Spleen (tissue), 11 donors: ENCODE measurements at regions not wholly inside any gene's neighbourhood (a gene's known extent, or its start where the extent isn't known, plus 50 kb on each side); places are given as distances from the start of the nearest gene placed in this dataset.

Source experiments
- DNase-seq: peaks from one replicate; pipeline ENCODE4 v3.0.0-alpha.2; 2020
- H3K27ac ChIP-seq, 8 donors: fragments of 200-600 bp; sonication (generic) in 7 of 8; 1 replicate in 4 of 8; 2 replicates in 4 of 8; pipeline versions ENCODE4 v1.5.0 to v1.8.0; 2016 to 2021; ENCODE audit warnings: inconsistent platforms in 4 of 8, mild to moderate bottlenecking in 4 of 8, moderate library complexity in 1 of 8
- H3K27me3 ChIP-seq, 7 donors: fragments of 200-600 bp; sonication (generic) in 6 of 7; replicated peaks in 1 of 7; 1 replicate in 4 of 7; 2 replicates in 3 of 7; pipeline versions ENCODE4 v1.5.0 to v1.8.0; 2016 to 2021; ENCODE audit warnings: inconsistent platforms in 3 of 7, mild to moderate bottlenecking in 1 of 7
- H3K36me3 ChIP-seq, 6 donors: fragments of 200-600 bp; sonication (generic) in 5 of 6; 1 replicate in 4 of 6; 2 replicates in 2 of 6; pipeline versions ENCODE4 v1.5.0 to v1.8.0; 2016 to 2021; ENCODE audit warnings: inconsistent platforms in 2 of 6
- H3K4me1 ChIP-seq, 6 donors: fragments of 200-600 bp; sonication (generic) in 5 of 6; 1 replicate in 3 of 6; 2 replicates in 3 of 6; pipeline versions ENCODE4 v1.5.0 to v1.8.0; 2016 to 2021; ENCODE audit warnings: inconsistent platforms in 3 of 6
- H3K4me3 ChIP-seq, 8 donors: fragments of 200-600 bp; sonication (generic) in 7 of 8; 1 replicate in 4 of 8; 2 replicates in 4 of 8; pipeline versions ENCODE4 v1.5.0 to v1.8.0; 2016 to 2021; ENCODE audit warnings: inconsistent platforms in 4 of 8, mild to moderate bottlenecking in 4 of 8, moderate library complexity in 2 of 8
- H3K9me3 ChIP-seq, 8 donors: fragments of 200-600 bp; sonication (generic) in 7 of 8; 1 replicate in 4 of 8; 2 replicates in 4 of 8; pipeline versions ENCODE4 v1.5.0 to v1.8.0; 2016 to 2021; ENCODE audit warnings: inconsistent platforms in 4 of 8
- POLR2A ChIP-seq, 3 donors: fragments of 450-650 bp; IDR thresholded peaks; one replicate each; pipeline ENCODE4 v1.5.1; 2017; ENCODE audit warnings: antibody characterized with exemption in 3 of 3, mild to moderate bottlenecking in 1 of 3
- POLR2AphosphoS5 ChIP-seq, 3 donors: sonication (generic); formaldehyde crosslinking; IDR thresholded peaks; one replicate each; pipeline ENCODE4 v1.5.1; 2017; ENCODE audit warnings: antibody characterized with exemption in 3 of 3
- WGBS, 5 donors: extraction: QIAGEN DNeasy Blood & Tissue Kit in 3 of 5; methylation state at CpG; one replicate each; pipeline versions ENCODE4 v1.1.5 to v1.1.7; 2013 to 2018; 5-methylcytosine and 5-hydroxymethylcytosine counted together
- intact Hi-C: fragments of 100-400 bp; cut with DNase I; formaldehyde crosslinking; loops from one replicate; pipeline ENCODE4 v1.15.0; 2023; ENCODE audit warnings: low total_unique reads
- TF ChIP-seq, protein P1 (sequence below), 11 experiments: fragments of 200-600 bp in 7 of 11; fragments of 450-650 bp in 4 of 11; sonication (generic) in 4 of 11; IDR thresholded peaks in 8 of 11; conservative IDR thresholded peaks in 3 of 11; 1 replicate in 7 of 11; 2 replicates in 4 of 11; pipeline versions ENCODE4 v1.4.0 to v1.8.0; 2016 to 2021; ENCODE audit warnings: antibody characterized with exemption in 11 of 11, inconsistent platforms in 4 of 11, mild to moderate bottlenecking in 1 of 11
- donor health status: healthy with polysubstance abuse.
- donor health status: DM: no; HTN: no; CAD: no; lungs with moderate emphysema.
- donor health status: DM: no; HTN: no; CAD: no.
- donor health status: Bipolar disorder and iron deficiency.
- donor health status: healthy.
- donor health status: DM: no; HTN: no; CAD: no.
- donor health status: DM: yes; HTN: yes; CAD: no.

DNA sequence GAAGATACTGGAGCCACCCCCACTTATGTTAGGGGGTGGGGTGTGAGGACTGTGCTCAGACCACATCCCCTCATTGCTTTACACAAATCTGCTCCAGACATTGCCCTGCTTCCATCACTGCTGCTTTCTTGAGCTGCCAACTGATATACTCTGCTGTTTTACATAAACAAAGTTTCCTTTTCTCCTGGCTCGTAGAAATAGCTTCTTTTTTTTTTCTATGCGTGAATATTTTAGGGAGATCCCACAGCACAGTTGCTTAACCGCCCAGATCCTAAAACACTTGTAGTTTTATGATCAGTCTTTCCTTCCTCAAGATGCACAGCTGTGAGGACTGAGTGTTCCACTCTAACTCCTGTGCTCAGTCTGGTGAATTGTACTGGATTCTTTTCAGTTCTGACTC is 768.4 kb downstream of the PCDH18 start:
- WGBS, 5 donors: 72 to 81% (median 77%) methylated on average over 3 of the region's 3 CpGs
- TF ChIP-seq POLR2A (IDR thresholded peaks at IDR 0.05) (no peak), POLR2AphosphoS5 (IDR thresholded peaks at IDR 0.05) (no peak)
- TF ChIP-seq, protein P1, sequence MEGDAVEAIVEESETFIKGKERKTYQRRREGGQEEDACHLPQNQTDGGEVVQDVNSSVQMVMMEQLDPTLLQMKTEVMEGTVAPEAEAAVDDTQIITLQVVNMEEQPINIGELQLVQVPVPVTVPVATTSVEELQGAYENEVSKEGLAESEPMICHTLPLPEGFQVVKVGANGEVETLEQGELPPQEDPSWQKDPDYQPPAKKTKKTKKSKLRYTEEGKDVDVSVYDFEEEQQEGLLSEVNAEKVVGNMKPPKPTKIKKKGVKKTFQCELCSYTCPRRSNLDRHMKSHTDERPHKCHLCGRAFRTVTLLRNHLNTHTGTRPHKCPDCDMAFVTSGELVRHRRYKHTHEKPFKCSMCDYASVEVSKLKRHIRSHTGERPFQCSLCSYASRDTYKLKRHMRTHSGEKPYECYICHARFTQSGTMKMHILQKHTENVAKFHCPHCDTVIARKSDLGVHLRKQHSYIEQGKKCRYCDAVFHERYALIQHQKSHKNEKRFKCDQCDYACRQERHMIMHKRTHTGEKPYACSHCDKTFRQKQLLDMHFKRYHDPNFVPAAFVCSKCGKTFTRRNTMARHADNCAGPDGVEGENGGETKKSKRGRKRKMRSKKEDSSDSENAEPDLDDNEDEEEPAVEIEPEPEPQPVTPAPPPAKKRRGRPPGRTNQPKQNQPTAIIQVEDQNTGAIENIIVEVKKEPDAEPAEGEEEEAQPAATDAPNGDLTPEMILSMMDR (IDR thresholded peaks at IDR 0.05 in 8 of 11, conservative IDR thresholded peaks at IDR 0.05 in 3 of 11): no peak
- Histone ChIP-seq H3K27ac (no peak overlapping the region), H3K9me3 (no peaks in the 10 kb centered on the region), H3K36me3 (no peaks in the 10 kb centered on the region), H3K27me3 (no peaks in the 10 kb centered on the region), H3K4me3 (no peak overlapping the region), H3K4me1 (no peaks in the 10 kb centered on the region)
- DNase-seq: no peak
- intact Hi-C loops: no loop called here

DNA sequence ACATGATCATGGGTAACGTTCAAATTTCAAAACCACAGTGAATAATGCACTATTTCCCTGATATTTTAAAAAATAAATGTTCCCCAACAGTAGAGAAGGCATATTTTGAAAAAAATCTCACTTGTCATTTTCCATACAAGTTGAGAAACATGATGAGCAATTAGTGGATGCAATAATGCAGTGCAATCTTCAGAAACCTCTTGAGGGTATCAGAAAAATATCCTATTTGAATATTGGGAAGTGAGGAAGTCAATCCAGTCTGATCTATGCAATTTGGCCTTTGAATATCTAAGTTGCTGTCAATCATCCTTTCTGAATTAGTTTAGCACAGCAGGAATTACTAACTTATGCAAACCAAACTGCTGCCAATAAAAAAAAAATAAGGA is 776.8 kb downstream of the PCDH18 start:
- H3K9me3 ChIP-seq: no peaks in the 10 kb centered on the region
- intact Hi-C loops: no loop called here
- no peak overlapping the region for H3K27ac ChIP-seq
- 51 to 79% (median 72%) methylated on average over 1 of the region's 1 CpG for WGBS, 5 donors
- H3K36me3 ChIP-seq: no peaks in the 10 kb centered on the region
- H3K4me1 ChIP-seq: no peaks in the 10 kb centered on the region
- TF ChIP-seq POLR2AphosphoS5 (IDR thresholded peaks at IDR 0.05): no peak
- TF ChIP-seq POLR2A (IDR thresholded peaks at IDR 0.05): no peak
- TF ChIP-seq, protein P1 (IDR thresholded peaks at IDR 0.05 in 8 of 11, conservative IDR thresholded peaks at IDR 0.05 in 3 of 11): no peak
- no peaks in the 10 kb centered on the region for H3K27me3 ChIP-seq
- no peak overlapping the region for H3K4me3 ChIP-seq
- no peak for DNase-seq

DNA sequence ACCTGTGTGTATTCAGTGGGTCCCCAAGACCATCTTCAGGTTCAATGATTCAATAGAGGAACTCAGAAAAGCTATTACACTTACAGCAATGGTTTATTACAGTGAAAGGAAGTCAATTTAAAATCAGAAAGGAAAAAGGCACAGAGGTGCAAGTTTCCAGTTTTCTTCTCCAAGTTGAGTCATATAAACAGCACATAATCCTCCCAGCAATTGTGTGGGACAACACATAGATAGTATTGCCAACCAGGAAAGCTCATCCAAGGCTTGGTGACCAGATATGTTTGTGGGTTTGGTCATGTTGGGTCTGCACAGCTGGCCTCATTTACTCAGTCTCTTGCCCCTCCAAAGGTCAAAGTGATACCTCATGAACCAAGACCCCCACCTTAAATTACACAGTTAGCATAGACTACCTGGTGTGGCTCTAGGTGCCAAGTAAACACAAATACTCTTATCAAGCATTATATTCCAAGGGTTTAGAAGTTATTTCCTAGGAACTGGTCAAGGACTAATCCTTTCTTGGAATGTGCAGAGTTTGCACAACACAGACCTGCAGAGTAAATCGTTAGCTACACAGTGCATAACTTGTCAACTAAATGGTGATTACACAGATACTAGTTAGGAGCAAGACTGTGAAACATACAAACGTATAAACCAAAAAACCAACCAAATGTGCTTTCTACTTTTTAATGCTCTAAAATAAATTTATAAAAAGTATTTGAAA is 777.3 kb downstream of the PCDH18 start:
- Histone ChIP-seq H3K27me3 (no peaks in the 10 kb centered on the region), H3K36me3 (no peaks in the 10 kb centered on the region), H3K9me3 (no peaks in the 10 kb centered on the region), H3K4me1 (no peaks in the 10 kb centered on the region), H3K27ac (no peak overlapping the region), H3K4me3 (no peak overlapping the region)
- TF ChIP-seq POLR2A (IDR thresholded peaks at IDR 0.05): no peak
- TF ChIP-seq POLR2AphosphoS5 (IDR thresholded peaks at IDR 0.05): no peak
- TF ChIP-seq, protein P1 (IDR thresholded peaks at IDR 0.05 in 8 of 11, conservative IDR thresholded peaks at IDR 0.05 in 3 of 11): no peak
- intact Hi-C loops: no loop called here
- WGBS, 5 donors: 66 to 82% (median 71%) methylated on average over 2 of the region's 2 CpGs
- DNase-seq: no peak

DNA sequence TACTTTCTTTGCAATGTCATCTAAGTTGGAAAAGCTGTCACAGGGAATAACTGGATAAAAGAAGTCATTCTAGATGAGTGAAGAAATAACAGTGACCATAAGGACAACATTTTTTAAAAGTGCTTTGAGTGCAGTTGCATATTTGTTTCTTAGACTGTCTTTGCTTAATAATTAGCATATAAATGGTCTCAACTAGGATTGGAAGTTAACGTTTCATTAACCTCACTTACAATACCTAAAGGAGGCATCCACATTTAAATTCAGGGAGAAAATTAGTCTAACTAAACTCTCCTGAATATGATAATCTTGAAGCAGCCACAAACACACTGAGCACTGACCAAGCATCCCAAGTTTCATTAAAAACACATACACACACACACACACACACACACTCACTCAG is 780.7 kb downstream of the PCDH18 start:
- H3K27ac ChIP-seq: no peak overlapping the region
- intact Hi-C loops: no loop called here
- DNase-seq: no peak
- no peak overlapping the region for H3K4me3 ChIP-seq
- no peaks in the 10 kb centered on the region for H3K4me1 ChIP-seq
- H3K27me3 ChIP-seq: no peaks in the 10 kb centered on the region
- 39 to 59% (median 45%) methylated on average over 1 of the region's 1 CpG for WGBS, 5 donors
- TF ChIP-seq POLR2A (IDR thresholded peaks at IDR 0.05): no peak
- TF ChIP-seq, protein P1 (IDR thresholded peaks at IDR 0.05 in 8 of 11, conservative IDR thresholded peaks at IDR 0.05 in 3 of 11): no peak
- TF ChIP-seq POLR2AphosphoS5 (IDR thresholded peaks at IDR 0.05): no peak
- H3K36me3 ChIP-seq: no peaks in the 10 kb centered on the region
- no peaks in the 10 kb centered on the region for H3K9me3 ChIP-seq
